Nephron (organoid): ENCODE measurements at regions not wholly inside any gene's neighbourhood (a gene's known extent, or its start where the extent isn't known, plus 50 kb on each side); places are given as distances from the start of the nearest gene placed in this dataset.

Source experiments
- H3K27ac Mint-ChIP-seq, 3 experiments: 2 replicates each; pipeline ENCODE4 v1.8.0; 2020; ENCODE audit warnings: mixed read lengths in 3 of 3, mild to moderate bottlenecking in 2 of 3, moderate library complexity in 1 of 3
- H3K27me3 Mint-ChIP-seq: 2 replicates; pipeline ENCODE4 v1.8.0; 2021; ENCODE audit warnings: low read depth, mild to moderate bottlenecking, moderate library complexity, mixed read lengths
- H3K36me3 Mint-ChIP-seq: 2 replicates; pipeline ENCODE4 v1.8.0; 2020; ENCODE audit warnings: low read depth, mixed read lengths
- H3K4me1 Mint-ChIP-seq: 2 replicates; pipeline ENCODE4 v1.8.0; 2020; ENCODE audit warnings: mixed read lengths
- H3K4me3 Mint-ChIP-seq, 3 experiments: 2 replicates each; pipeline ENCODE4 v1.8.0; 2020; ENCODE audit warnings: mild to moderate bottlenecking in 3 of 3, mixed read lengths in 3 of 3, moderate library complexity in 2 of 3
- H3K9me3 Mint-ChIP-seq: 2 replicates; pipeline ENCODE4 v1.8.0; 2020; ENCODE audit warnings: mixed read lengths
- TF ChIP-seq, protein P1 (sequence below), 3 experiments: fragments of 200-600 bp; sonication (generic); IDR thresholded peaks; one replicate each; pipeline ENCODE4 v1.5.0; 2021; ENCODE audit warnings: antibody characterized with exemption in 3 of 3; ENCODE audit not compliant: unreplicated experiment in 3 of 3

DNA sequence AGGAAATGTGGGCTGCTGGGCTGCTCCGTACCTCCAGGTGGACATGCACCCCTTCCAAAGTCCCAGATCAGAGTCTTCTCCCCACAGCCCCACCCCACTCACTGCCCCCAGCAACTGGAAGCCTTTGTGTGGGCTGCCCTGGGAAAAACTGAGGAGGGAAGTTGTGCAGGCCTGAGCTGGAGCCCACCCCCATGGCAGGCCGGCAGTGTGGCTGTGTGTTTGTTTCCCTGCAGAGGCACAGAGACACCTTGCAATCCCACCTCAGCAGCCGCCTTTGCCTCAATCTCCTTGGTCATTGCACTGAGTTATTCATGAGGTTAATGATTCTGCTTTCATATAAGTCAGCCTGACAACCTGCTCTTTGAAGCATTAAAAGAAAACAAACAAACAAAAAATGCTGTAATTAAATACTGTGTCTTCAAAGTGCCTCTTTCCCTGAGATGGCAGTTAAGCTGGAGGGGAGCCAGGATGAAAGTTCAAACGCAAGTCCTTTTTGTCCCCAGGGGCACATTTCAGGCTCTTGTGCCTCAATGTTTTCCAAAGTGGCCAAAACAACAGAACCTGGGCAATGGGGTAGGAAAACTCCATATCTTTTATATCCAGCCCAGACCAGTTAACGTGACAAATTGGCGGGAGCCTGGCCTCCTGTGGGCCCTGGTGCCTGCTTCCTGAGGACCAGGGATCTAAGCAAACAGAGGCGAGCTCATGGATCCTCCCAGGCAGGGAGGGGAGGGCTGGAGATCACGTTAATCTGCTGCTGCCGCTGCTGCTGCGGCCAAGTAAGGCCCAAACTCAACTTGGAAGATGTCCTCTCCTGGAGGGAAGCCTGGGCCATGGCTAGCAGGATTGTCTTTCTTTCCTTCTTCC, 51.9 kb upstream of the TSPAN11 start:
- no peaks in the 10 kb centered on the region for H3K36me3 Mint-ChIP-seq
- H3K4me1 Mint-ChIP-seq = peaks cover 21% of the 10 kb centered on the region
- TF ChIP-seq, protein P1, sequence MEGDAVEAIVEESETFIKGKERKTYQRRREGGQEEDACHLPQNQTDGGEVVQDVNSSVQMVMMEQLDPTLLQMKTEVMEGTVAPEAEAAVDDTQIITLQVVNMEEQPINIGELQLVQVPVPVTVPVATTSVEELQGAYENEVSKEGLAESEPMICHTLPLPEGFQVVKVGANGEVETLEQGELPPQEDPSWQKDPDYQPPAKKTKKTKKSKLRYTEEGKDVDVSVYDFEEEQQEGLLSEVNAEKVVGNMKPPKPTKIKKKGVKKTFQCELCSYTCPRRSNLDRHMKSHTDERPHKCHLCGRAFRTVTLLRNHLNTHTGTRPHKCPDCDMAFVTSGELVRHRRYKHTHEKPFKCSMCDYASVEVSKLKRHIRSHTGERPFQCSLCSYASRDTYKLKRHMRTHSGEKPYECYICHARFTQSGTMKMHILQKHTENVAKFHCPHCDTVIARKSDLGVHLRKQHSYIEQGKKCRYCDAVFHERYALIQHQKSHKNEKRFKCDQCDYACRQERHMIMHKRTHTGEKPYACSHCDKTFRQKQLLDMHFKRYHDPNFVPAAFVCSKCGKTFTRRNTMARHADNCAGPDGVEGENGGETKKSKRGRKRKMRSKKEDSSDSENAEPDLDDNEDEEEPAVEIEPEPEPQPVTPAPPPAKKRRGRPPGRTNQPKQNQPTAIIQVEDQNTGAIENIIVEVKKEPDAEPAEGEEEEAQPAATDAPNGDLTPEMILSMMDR (IDR thresholded peaks at IDR 0.05; ENCODE audit: unreplicated experiment in 3 of 3) = no peak
- H3K27me3 Mint-ChIP-seq = peaks cover 5% of the 10 kb centered on the region
- no peak overlapping the region for H3K4me3 Mint-ChIP-seq
- H3K27ac Mint-ChIP-seq = peak overlapping the region in 2 of 3 experiments; percentile 76 to 79
- peaks cover 3% of the 10 kb centered on the region for H3K9me3 Mint-ChIP-seq

DNA sequence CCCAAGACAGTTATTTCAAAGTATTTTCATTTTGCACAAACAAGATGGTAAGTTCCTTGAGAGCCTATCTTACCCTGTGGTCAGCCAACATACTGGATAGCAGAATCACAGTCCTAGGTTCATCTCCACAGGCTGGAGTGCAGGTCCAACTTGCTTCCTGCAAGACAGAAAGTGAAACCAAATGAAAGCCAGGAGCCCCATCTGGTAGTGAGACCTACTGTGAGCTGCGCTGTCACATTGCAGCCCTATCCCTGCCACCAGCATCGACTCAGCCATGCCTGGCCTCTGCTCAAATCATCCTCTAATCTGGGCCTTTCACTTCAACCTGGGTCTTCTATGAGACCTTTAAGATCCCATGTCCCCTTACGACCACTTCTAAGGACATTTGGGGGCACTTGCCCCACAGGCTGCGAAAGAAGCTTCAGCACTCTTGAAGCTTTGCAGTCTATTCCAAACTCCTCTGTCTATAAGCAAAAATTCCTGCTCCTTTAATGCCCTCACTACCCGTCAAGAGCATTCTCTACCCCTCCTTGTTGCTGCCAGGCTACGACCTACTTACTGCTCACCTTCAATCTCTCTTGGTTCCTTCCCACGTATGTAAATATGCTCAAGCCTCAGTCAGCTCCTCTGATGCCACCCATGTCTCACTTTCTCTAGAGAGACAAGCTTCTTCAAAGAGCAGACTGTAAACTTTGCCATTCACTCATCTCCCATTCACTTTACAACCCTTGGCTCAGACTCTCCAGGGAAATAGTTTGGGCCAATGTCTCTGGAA, 55.9 kb upstream of the TSPAN11 start:
- peaks cover 25% of the 10 kb centered on the region for H3K9me3 Mint-ChIP-seq
- H3K36me3 Mint-ChIP-seq = no peaks in the 10 kb centered on the region
- no peak overlapping the region for H3K27ac Mint-ChIP-seq
- H3K4me3 Mint-ChIP-seq = no peak overlapping the region
- H3K4me1 Mint-ChIP-seq = peaks cover 10% of the 10 kb centered on the region
- TF ChIP-seq, protein P1 (IDR thresholded peaks at IDR 0.05; ENCODE audit: unreplicated experiment in 3 of 3) = no peak
- no peaks in the 10 kb centered on the region for H3K27me3 Mint-ChIP-seq

DNA sequence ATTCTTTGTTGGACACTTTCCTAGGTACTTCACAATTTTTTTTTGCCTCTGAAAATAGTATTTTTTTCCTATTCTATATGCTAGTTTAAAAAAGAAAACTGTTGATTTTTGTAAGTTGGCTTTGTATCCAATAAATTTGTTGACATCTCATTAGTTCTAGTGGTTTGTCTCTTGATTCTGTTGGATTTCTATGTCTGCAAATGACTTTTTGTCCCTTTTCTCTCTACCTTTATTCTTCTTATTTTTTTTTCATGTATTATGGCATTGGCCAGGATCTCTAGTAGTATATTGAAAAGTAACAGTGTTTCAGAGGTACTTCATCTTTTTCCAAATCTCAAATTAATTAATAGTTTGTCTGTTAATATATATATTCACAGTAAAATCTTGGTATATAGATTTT, 59.1 kb upstream of the TSPAN11 start:
- no peaks in the 10 kb centered on the region for H3K36me3 Mint-ChIP-seq
- H3K4me3 Mint-ChIP-seq = no peak overlapping the region
- H3K27ac Mint-ChIP-seq = no peak overlapping the region
- H3K4me1 Mint-ChIP-seq = peaks cover 5% of the 10 kb centered on the region
- TF ChIP-seq, protein P1 (IDR thresholded peaks at IDR 0.05; ENCODE audit: unreplicated experiment in 3 of 3) = no peak
- peaks cover 33% of the 10 kb centered on the region for H3K9me3 Mint-ChIP-seq
- H3K27me3 Mint-ChIP-seq = no peaks in the 10 kb centered on the region

DNA sequence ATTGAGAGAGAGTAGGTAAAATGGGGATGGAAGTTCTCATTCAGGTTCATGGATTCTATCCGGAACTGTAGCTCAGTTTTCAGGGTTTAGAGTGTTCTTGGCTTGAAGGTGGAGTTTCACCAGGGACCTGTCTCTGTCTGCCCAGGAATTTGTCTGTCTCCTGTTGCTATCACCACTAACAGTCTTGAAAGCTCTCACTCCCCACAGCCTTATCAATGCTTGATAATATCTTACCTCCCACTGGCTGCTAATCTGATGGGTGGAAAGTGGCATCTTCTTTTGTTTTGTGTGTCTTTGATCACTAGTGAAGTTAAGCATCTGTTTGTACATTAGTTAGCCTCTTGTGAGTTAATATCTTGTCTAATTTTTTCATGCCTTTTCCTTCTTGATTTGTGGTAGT, 60.3 kb upstream of the TSPAN11 start:
- H3K27ac Mint-ChIP-seq = no peak overlapping the region
- H3K27me3 Mint-ChIP-seq = no peaks in the 10 kb centered on the region
- TF ChIP-seq, protein P1 (IDR thresholded peaks at IDR 0.05; ENCODE audit: unreplicated experiment in 3 of 3) = no peak
- H3K4me3 Mint-ChIP-seq = no peak overlapping the region
- H3K36me3 Mint-ChIP-seq = no peaks in the 10 kb centered on the region
- peaks cover 5% of the 10 kb centered on the region for H3K4me1 Mint-ChIP-seq
- peaks cover 33% of the 10 kb centered on the region for H3K9me3 Mint-ChIP-seq

DNA sequence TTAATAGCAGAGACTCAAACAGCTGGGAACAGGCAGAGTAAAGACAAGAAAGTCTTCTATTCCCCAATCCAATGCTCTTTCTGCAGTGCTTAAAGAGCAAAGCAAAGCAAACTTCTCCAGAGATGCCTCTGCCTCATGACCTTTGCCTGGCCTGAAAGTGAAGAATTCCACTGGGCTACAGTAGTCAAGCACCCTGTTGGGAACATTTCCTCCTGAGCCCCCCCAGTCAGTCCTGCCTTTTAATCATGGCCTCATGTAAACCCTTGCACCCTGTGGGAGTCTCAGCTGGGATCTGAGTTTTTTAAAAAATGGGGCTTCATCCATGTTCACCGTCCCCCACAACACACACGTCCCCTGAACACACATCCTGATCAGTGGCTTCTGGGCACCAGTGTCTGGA, 62.7 kb upstream of the TSPAN11 start:
- Mint-ChIP-seq H3K9me3 (peaks cover 25% of the 10 kb centered on the region), H3K36me3 (no peaks in the 10 kb centered on the region)
- TF ChIP-seq, protein P1 (IDR thresholded peaks at IDR 0.05; ENCODE audit: unreplicated experiment in 3 of 3) = no peak

More for the DNA sequence above, 62.7 kb upstream of the TSPAN11 start:
- no peak overlapping the region for H3K4me3 Mint-ChIP-seq
- no peaks in the 10 kb centered on the region for H3K27me3 Mint-ChIP-seq
- no peak overlapping the region for H3K27ac Mint-ChIP-seq
- peaks cover 5% of the 10 kb centered on the region for H3K4me1 Mint-ChIP-seq
